IPS DF 6.9 (cell line): ENCODE measurements at regions not wholly inside any gene's neighbourhood (a gene's known extent, or its start where the extent isn't known, plus 50 kb on each side); places are given as distances from the start of the nearest gene placed in this dataset.
"Not testable (repeated sequence)": the region's sequence is repeated elsewhere in the genome, so short reads cannot be mapped to it uniquely, and the experiment has no call there.

Experiments
- DNase-seq: peaks from one replicate; pipeline ENCODE4 v3.0.0-alpha.2; 2013; ENCODE audit warnings: low read depth, low spot score
- H3K27ac ChIP-seq: one replicate; pipeline ENCODE4 v1.5.1; 2013; ENCODE audit warnings: low read length, control low read depth
- H3K27me3 ChIP-seq: 2 replicates; pipeline ENCODE4 v1.6.1; 2013; ENCODE audit warnings: mild to moderate bottlenecking, low read length; ENCODE audit not compliant: control insufficient read depth, insufficient read depth
- H3K36me3 ChIP-seq: 2 replicates; pipeline ENCODE4 v1.6.1; 2013; ENCODE audit warnings: low read length; ENCODE audit not compliant: control insufficient read depth, insufficient read depth
- H3K4me1 ChIP-seq: 2 replicates; pipeline ENCODE4 v1.6.1; 2013; ENCODE audit warnings: low read length; ENCODE audit not compliant: control insufficient read depth, insufficient read depth
- H3K4me3 ChIP-seq: 2 replicates; pipeline ENCODE4 v1.5.1; 2013; ENCODE audit warnings: mild to moderate bottlenecking, low read length
- H3K9me3 ChIP-seq: 2 replicates; pipeline ENCODE4 v1.6.1; 2013; ENCODE audit warnings: low read length, inconsistent platforms; ENCODE audit not compliant: control insufficient read depth, insufficient read depth
- WGBS: extraction: QIAGEN DNeasy Blood & Tissue Kit; methylation state at CpG from one replicate; pipeline ENCODE4 v1.1.7; 2013; ENCODE audit warnings: mixed read lengths, missing lambda C conversion rate; ENCODE audit not compliant: insufficient read length, insufficient coverage; 5-methylcytosine and 5-hydroxymethylcytosine counted together

- Histone ChIP-seq H3K27ac (no peak overlapping the region), H3K4me1 (no peaks in the 10 kb centered on the region), H3K4me3 (no peak overlapping the region), H3K27me3 (no peaks in the 10 kb centered on the region), H3K36me3 (no peaks in the 10 kb centered on the region), H3K9me3 (no peaks in the 10 kb centered on the region)
- no peak for DNase-seq
- no CpG with 5 or more reads among the region's 3 CpGs for WGBS
Measured at GRCh38 chr5:42066131-42066530, 141.1 kb downstream of the FBXO4 start.

GRCh38 chr5:42074353-42074752 is 149.3 kb downstream of the FBXO4 start:
- H3K9me3 ChIP-seq = no peaks in the 10 kb centered on the region
- no peaks in the 10 kb centered on the region for H3K27me3 ChIP-seq
- no peak for DNase-seq
- H3K27ac ChIP-seq = no peak overlapping the region
- H3K4me1 ChIP-seq = no peaks in the 10 kb centered on the region
- no peaks in the 10 kb centered on the region for H3K36me3 ChIP-seq
- no CpG with 5 or more reads among the region's 1 CpG for WGBS
- no peak overlapping the region for H3K4me3 ChIP-seq

GRCh38 chr5:42089705-42090104 is 164.6 kb downstream of the FBXO4 start:
- H3K27me3 ChIP-seq = no peaks in the 10 kb centered on the region
- no peaks in the 10 kb centered on the region for H3K9me3 ChIP-seq
- no CpG with 5 or more reads among the region's 4 CpGs for WGBS
- no peaks in the 10 kb centered on the region for H3K36me3 ChIP-seq
- no peak overlapping the region for H3K4me3 ChIP-seq
- DNase-seq = no peak
- H3K27ac ChIP-seq = no peak overlapping the region
- H3K4me1 ChIP-seq = no peaks in the 10 kb centered on the region

- Histone ChIP-seq H3K27me3 (no peaks in the 10 kb centered on the region), H3K9me3 (no peaks in the 10 kb centered on the region), H3K36me3 (no peaks in the 10 kb centered on the region), H3K4me1 (no peaks in the 10 kb centered on the region), H3K27ac (no peak overlapping the region), H3K4me3 (no peak overlapping the region)
- DNase-seq = no peak
Measured at GRCh38 chr5:42090162-42090561, 165.1 kb downstream of the FBXO4 start.

- not testable (repeated sequence) for H3K9me3 ChIP-seq, H3K27me3 ChIP-seq, H3K4me3 ChIP-seq, DNase-seq, H3K4me1 ChIP-seq, H3K36me3 ChIP-seq, H3K27ac ChIP-seq
- no CpG with 5 or more reads among the region's 5 CpGs for WGBS
Measured at GRCh38 chr5:42099846-42100245, 174.8 kb downstream of the FBXO4 start.

- Histone ChIP-seq H3K27me3 (no peaks in the 10 kb centered on the region), H3K27ac (no peak overlapping the region), H3K4me3 (no peak overlapping the region), H3K4me1 (no peaks in the 10 kb centered on the region), H3K36me3 (no peaks in the 10 kb centered on the region), H3K9me3 (peaks cover 5% of the 10 kb centered on the region; the same call in 1 of the 2 replicates)
- no peak for DNase-seq
Measured at GRCh38 chr5:42108468-42108867, 183.4 kb downstream of the FBXO4 start.

GRCh38 chr5:42109006-42109572 is 184.0 kb downstream of the FBXO4 start:
- no peaks in the 10 kb centered on the region for H3K4me1 ChIP-seq
- WGBS = no CpG with 5 or more reads among the region's 3 CpGs
- H3K27ac ChIP-seq = no peak overlapping the region
- no peak for DNase-seq
- H3K4me3 ChIP-seq = no peak overlapping the region
- H3K9me3 ChIP-seq = peaks cover 5% of the 10 kb centered on the region; the same call in 1 of the 2 replicates
- no peaks in the 10 kb centered on the region for H3K36me3 ChIP-seq
- H3K27me3 ChIP-seq = no peaks in the 10 kb centered on the region

GRCh38 chr5:42115721-42116120 is 190.6 kb downstream of the FBXO4 start:
- WGBS = no CpG with 5 or more reads among the region's 3 CpGs
- not testable (repeated sequence) for H3K27ac ChIP-seq, H3K4me1 ChIP-seq, H3K36me3 ChIP-seq, H3K27me3 ChIP-seq, DNase-seq, H3K4me3 ChIP-seq, H3K9me3 ChIP-seq

- Histone ChIP-seq H3K27me3 (no peaks in the 10 kb centered on the region), H3K4me1 (no peaks in the 10 kb centered on the region), H3K27ac (no peak overlapping the region), H3K4me3 (no peak overlapping the region), H3K9me3 (no peaks in the 10 kb centered on the region), H3K36me3 (no peaks in the 10 kb centered on the region)
- DNase-seq = no peak
Measured at GRCh38 chr5:42120070-42120469, 195.0 kb downstream of the FBXO4 start.

GRCh38 chr5:42121401-42121800 is 196.3 kb downstream of the FBXO4 start:
- no peaks in the 10 kb centered on the region; the same call in 1 of the 2 replicates for H3K9me3 ChIP-seq

GRCh38 chr5:42131081-42131480 is 206.0 kb downstream of the FBXO4 start:
- no peak for DNase-seq
- H3K9me3 ChIP-seq = no peaks in the 10 kb centered on the region; the same call in 1 of the 2 replicates
- no CpG with 5 or more reads among the region's 2 CpGs for WGBS

More at GRCh38 chr5:42121401-42121800, 196.3 kb downstream of the FBXO4 start:
- WGBS = 100% methylated on average over 1 of the region's 2 CpGs
- Histone ChIP-seq H3K36me3 (no peaks in the 10 kb centered on the region), H3K4me3 (no peak overlapping the region), H3K4me1 (no peaks in the 10 kb centered on the region), H3K27me3 (no peaks in the 10 kb centered on the region), H3K27ac (no peak overlapping the region)
- no peak for DNase-seq

More at GRCh38 chr5:42131081-42131480, 206.0 kb downstream of the FBXO4 start:
- H3K4me3 ChIP-seq = no peak overlapping the region
- H3K27me3 ChIP-seq = no peaks in the 10 kb centered on the region
- H3K36me3 ChIP-seq = no peaks in the 10 kb centered on the region
- H3K4me1 ChIP-seq = no peaks in the 10 kb centered on the region
- no peak overlapping the region for H3K27ac ChIP-seq
